ENCODE measurements at regions not wholly inside any gene's neighbourhood (a gene's known extent, or its start where the extent isn't known, plus 50 kb on each side); places are given as distances from the start of the nearest gene placed in this dataset.
"Not testable (repeated sequence)": the region's sequence is repeated elsewhere in the genome, so short reads cannot be mapped to it uniquely, and the experiment has no call there.

DNA sequence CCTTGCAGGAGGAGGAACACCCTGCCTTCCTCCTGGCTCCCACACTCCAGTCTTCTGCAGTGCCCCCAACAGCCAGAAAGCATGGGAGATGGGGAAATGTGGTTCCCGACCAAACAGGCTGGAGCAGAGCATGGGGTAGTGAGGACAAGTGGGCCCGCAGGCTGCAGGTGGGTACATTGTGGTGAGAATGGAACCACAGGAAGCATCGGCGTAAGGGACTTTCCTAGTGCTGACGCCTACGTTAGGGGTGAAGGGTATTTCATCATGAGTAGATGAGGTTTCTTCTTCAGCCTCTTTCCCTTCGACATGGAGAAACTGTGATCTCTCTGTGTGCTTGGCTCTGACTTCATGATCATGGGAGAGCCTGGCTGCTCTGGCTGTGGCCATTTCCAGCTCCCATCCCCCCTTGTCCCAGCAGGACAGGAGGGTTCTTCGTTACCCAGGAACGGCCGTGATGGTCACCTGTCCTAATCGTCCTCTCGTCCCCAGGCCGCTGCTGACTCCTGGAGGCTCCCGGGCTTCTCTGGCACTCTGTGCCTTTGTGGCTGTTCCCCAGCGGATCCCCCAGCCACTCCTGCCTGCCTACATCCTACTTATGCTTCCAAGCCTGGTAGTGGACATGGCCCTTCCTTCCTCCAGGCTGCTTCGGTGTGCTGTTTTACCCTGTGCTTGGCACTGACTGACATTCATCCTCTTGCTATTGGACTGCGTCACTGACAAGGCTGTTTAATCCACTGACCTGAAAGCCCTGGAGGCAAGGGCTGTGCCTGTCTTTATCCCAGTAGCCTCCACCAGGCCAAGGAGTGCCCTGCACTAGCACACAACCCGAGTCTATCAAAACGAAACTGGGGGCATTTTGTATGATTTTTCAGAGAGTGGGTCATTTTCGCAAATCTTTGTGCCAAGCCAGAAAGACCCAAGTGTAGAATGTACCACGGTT, 65.2 kb upstream of the CECR2 start:
- no peak for TF ChIP-seq CTCF (IDR thresholded peaks at IDR 0.05; ENCODE audit: borderline replicate concordance, control extremely low read depth, extremely low read depth, insufficient read depth, missing control alignments)
- in situ Hi-C loops (cut with MboI; ENCODE audit: low sequenced_read_pairs, unreplicated experiment): no loop called here
- peak; percentile 84 for DNase-seq (ENCODE audit: low spot score)

GRCh38 chr22:17303441-17303839, 65.8 kb upstream of the CECR2 start:
- no peak for TF ChIP-seq CTCF (IDR thresholded peaks at IDR 0.05; ENCODE audit: borderline replicate concordance, control extremely low read depth, extremely low read depth, insufficient read depth, missing control alignments)
- no peak for DNase-seq (ENCODE audit: low spot score)
- in situ Hi-C loops (cut with MboI; ENCODE audit: low sequenced_read_pairs, unreplicated experiment): no loop called here

DNA sequence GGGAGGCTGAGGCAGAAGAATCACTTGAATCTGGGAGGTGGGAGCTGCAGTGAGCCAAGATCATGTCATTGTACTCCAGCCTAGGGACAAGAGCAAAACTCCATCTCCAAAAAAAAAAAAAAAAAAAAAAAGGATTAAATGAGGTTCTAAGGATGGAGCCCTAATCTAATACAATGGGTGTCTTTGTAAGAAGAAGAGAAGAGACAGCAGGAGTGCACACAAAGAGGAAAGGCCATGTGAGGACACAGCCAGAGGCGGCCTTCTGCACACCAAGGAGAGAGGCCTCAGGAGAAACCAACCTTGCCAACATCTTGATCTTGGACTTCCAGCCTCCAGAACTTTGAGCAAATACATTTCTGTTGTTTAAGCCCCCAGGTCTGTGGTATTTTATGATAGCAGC, 66.6 kb upstream of the CECR2 start:
- no peak for DNase-seq (ENCODE audit: low spot score)
- no peak for TF ChIP-seq CTCF (IDR thresholded peaks at IDR 0.05; ENCODE audit: borderline replicate concordance, control extremely low read depth, extremely low read depth, insufficient read depth, missing control alignments)
- in situ Hi-C loops (cut with MboI; ENCODE audit: low sequenced_read_pairs, unreplicated experiment): no loop called here

DNA sequence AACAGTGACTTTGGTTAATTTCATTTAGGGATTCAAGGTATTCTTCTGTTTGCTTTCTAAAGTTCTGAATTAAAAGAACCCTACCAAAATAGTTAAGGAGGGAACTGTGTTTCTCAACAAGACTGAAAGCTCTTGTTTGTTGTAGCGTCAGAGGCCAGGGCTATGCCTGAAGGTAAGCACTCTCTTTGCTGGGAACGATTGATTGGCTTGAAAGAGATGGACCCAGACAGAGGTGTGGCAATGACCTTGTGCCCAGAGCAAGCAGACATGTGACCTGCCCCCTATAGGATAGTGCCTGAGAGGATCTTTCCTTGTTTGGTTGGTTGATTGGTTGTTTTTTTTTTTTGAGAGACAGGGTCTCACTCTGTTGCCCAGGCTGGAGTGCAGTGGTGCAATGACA, 68.3 kb upstream of the CECR2 start:
- TF ChIP-seq CTCF (IDR thresholded peaks at IDR 0.05; ENCODE audit: borderline replicate concordance, control extremely low read depth, extremely low read depth, insufficient read depth, missing control alignments): no peak
- no peak for DNase-seq (ENCODE audit: low spot score)
- in situ Hi-C loops (cut with MboI; ENCODE audit: low sequenced_read_pairs, unreplicated experiment): no loop called here

DNA sequence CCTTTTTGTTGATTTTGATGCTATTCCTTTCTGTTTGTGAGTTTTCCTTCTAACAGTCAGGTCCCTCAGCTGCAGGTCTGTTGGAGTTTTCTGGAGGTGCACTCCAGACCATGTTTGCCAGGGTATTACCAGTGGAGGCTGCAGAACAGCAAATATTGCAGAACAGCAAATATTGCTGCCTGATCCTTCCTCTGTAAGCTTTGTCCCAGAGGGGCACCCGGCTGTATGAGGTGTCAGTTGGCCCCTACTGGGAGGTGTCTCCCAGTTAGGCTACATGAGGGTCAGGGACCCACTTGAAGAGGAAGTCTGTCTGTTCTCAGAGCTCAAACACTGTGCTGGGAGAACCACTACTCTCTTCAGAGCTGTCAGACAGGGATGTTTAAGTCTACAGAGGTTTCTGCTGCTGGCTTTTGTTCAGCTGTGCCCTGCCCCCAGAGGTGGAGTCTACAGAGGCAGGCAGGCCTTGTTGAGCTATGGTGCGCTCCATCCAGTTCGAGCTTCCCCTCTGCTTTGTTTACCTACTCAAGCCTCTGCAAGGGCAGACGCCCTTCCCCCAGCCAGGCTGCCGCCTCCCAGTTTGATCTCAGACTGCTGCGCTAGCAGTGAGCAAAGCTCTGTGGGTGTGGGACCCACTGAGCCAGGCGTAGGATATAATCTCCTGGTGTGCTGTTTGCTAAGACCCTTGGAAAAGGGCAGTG, 70.3 kb upstream of the CECR2 start:
- DNase-seq (ENCODE audit: low spot score); in situ Hi-C loops (cut with MboI; ENCODE audit: low sequenced_read_pairs, unreplicated experiment): not testable (repeated sequence)

DNA sequence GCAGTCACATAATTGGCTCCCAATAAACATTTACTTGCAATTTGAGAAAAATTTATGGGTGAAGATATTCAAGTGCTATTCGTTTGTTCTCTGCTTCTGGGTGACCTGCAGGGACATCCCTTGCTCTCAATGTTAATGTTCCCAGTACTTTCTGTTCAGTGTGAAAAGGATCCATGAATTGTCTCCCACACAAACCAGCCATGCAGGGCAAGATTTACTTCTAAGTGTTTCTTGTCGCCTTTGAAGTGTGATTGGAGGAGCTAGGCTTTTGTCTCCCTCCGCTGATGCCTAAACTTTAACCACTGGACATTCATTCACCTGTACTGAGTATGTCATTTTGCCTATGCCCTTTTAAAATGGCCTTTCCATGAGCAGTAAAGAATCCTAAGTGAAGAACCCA, 66.4 kb upstream of the ADA2 start:
- TF ChIP-seq CTCF (IDR thresholded peaks at IDR 0.05; ENCODE audit: borderline replicate concordance, control extremely low read depth, extremely low read depth, insufficient read depth, missing control alignments): no peak
- in situ Hi-C loops (cut with MboI; ENCODE audit: low sequenced_read_pairs, unreplicated experiment): no loop called here
- DNase-seq (ENCODE audit: low spot score): no peak

DNA sequence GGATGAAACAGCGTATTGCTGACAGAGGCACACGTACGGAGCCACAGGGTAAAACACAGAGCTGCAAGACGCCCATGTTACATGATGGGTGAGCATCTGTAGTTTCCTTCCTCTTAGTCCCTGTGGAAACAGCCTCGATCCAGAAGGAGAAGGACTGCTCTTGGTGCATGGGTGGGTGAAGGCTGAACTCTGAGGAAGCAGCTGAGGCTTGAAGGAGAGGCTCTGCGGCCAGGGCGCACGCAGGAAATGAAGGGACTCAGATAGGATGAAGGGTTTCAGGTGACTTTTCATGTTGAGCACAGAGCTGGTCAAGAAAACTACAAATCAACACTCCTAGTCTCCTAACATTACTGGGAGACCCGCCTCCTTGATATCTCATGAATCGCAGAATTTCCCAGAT, 65.7 kb upstream of the ADA2 start:
- no peak for DNase-seq (ENCODE audit: low spot score)
- TF ChIP-seq CTCF (IDR thresholded peaks at IDR 0.05; ENCODE audit: borderline replicate concordance, control extremely low read depth, extremely low read depth, insufficient read depth, missing control alignments): no peak
- in situ Hi-C loops (cut with MboI; ENCODE audit: low sequenced_read_pairs, unreplicated experiment): no loop called here
